GM19395 (cell line): ENCODE measurements at regions not wholly inside any gene's neighbourhood (a gene's known extent, or its start where the extent isn't known, plus 50 kb on each side); places are given as distances from the start of the nearest gene placed in this dataset.
"Not testable (repeated sequence)": the region's sequence is repeated elsewhere in the genome, so short reads cannot be mapped to it uniquely, and the experiment has no call there.

Source experiments
- ATAC-seq: cut with Tn5 transposase; IDR thresholded peaks from one replicate; pipeline ENCODE4 v1.9.1; 2021; ENCODE audit warnings: mild to moderate bottlenecking, moderate library complexity; ENCODE audit not compliant: unreplicated experiment

DNA sequence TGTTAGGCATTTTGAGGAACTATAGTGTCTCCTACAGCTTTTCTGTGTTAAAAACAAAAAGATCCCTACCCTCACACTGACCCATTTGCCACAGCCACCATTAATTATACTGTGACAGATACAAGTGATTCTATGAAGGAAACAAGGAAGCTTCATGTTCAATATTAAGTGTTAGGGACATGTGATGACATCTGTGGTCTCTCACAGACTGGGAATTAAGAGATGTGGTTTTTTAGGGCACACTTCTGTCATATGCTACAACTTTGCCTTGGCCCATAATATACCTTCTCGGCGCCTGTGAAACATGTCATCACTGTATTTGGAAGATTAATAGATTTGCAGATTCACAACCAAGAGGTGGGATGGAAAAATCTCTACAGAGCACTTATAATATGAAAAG lies 102.9 kb upstream of the TCF21 start:
- ATAC-seq = no peak

DNA sequence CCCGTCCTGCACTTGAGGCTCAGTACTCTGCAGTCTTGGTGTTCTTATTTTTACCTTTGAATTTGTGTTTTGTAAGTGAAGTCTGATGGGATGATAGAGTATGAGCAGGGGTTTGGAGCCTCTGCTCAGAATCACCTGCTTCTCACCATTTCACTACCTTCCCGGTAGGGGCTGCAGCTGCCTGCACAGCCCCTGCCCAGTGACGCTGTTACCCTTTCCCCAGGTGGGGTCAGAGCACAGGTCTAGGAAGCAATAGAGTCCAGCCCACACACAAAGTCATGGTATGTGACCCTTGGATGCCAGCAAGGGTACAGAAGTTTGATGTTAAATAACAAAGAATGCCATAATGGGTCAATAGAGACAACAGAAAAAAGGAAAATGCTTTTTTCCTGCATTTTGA lies 101.8 kb upstream of the TCF21 start:
- no peak for ATAC-seq

GRCh38 chr6:133787859-133788505 lies 100.9 kb upstream of the TCF21 start:
- no peak for ATAC-seq

DNA sequence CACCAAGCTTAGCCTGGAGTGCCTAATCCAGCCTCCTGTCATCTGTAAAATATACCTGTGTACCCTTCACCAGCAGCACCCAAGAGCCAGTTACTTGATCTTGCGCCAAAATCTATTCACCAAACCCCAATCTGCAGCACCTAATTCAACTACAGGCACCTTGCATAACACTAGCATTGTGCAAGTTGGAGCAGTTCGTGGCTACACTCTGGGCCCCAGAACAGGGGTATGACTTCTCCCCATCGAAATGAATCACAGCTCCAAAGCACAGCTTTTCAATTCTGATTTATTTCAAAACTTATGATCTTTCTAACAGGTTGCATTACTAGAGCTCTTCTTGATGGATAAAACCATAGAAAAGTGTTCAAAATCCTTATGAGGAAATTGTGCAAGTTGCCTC lies 100.4 kb upstream of the TCF21 start:
- ATAC-seq = no peak

- ATAC-seq = not testable (repeated sequence)
Observed at GRCh38 chr6:133789449-133789848, 99.5 kb upstream of the TCF21 start.

- not testable (repeated sequence) for ATAC-seq
Observed at GRCh38 chr6:133790756-133791155, 98.2 kb upstream of the TCF21 start.

- not testable (repeated sequence) for ATAC-seq
Observed at GRCh38 chr6:133795051-133795450, 93.9 kb upstream of the TCF21 start.

GRCh38 chr6:133796235-133796634 lies 92.7 kb upstream of the TCF21 start:
- no peak for ATAC-seq

DNA sequence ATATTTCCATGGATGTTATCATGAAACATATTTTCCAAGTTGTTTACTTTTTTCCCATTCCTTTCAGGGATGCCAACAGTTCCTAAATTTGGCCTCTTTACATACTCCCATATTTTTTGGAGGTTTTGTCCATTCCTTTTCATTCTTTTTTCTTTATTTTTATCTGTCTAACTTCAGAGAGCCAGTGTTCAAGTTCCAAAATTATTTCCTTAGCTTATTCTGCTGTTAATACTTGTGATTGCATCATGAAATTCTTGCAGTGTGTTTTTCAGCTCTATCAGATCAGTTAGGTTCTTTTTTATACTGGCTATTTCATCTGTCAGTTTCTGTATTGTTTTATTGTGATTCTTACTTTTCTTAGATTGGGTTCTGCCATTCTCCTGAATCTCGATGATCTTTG lies 89.9 kb upstream of the TCF21 start:
- ATAC-seq = no peak

- ATAC-seq = no peak
Observed at GRCh38 chr6:133802861-133803260, 86.1 kb upstream of the TCF21 start.

DNA sequence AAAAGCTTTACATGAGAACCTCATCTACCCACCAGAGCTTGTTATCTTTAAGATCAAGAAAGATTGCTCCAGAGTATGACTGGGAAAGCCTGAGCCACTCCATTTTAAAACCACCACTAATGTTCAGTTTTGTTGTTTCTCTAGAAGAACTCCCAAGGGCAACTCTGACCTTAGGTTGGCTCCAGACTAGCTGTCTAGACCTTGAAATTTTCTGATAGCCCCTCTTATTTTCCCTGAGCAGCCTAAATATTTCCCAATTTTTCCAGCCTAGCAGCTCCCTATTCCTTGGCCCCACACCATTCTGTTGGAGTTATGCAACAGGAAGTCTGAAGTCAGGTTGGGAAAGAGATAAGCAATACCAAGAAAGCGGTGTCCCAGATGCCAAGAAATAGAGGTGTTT lies 84.6 kb upstream of the TCF21 start:
- no peak for ATAC-seq

- no peak for ATAC-seq
Observed at GRCh38 chr6:133805876-133806275, 83.0 kb upstream of the TCF21 start.

GRCh38 chr6:133806382-133807140 lies 82.4 kb upstream of the TCF21 start:
- no peak for ATAC-seq

DNA sequence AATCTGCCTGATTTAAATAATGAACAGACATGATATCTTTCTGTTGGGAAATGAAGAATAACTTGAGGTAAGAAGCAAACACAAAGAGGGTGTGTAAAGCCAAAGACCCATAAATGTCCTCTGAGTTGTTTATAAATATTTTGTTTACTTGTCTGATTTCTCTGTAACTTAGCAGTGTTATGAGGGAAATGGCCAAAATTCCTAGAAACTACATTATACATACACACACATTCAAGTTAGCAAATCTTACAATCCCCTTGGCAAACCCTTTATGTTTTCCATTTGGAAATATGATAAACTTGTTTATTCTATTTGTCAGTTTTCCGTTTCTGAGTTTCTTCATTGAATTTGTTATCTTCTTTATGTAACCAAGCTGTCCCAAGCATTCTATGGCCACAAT lies 81.4 kb upstream of the TCF21 start:
- ATAC-seq = no peak

DNA sequence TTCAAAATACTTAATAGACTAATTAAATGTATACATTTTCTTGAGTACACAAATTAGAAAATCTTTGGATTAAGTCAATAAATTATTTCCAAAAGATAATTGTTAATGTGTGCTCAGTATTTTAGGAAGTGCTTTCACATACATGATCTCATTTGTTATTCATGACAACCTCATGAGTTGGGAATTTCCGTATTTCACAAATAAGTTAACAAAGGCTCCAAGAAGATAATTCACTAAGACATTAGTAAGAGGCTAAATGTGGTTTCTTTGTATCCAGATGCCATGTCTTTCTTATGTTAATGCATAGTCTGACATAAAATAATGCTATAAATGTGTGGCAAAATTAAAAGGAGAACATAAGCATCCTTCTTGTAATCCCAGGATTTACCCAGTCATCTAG lies 79.5 kb upstream of the TCF21 start:
- ATAC-seq = no peak

DNA sequence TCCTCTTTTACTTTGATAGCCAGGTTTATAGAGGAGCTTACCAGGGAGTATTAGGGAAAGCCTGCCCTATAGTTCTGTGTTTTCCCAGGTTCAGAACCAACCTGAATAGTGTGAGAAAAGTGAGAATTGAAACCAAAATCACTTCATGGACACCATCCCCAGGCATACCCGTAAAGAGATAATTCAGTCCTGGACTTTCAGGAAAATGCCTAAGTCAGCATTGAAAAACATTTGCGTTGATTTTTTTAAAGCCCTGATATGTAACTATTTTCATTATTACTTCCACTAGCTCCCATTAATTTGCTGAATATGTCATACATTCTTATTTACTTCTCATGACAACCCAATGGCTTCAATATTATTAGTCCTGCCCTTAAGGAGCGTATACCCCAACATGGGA lies 77.4 kb upstream of the TCF21 start:
- no peak for ATAC-seq

DNA sequence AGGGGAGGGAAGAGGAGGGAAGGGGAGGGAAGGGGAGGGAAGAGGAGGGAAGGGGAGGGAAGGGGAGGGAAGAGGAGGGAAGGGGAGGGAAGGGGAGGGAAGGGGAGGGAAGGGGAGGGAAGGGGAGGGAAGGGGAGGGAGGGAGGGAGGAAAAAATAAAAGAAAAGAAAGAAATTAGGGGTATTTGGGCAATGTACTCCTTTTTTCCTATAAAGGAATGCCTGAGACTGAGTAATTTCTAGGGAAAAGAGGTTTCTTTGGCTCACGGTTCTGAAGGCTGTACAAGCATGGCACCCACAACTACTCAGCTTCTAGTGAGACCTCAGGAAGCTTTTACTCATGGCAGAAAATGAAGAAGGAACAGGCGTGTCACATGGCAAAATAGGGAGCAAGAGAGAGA lies 76.5 kb upstream of the TCF21 start:
- ATAC-seq = not testable (repeated sequence)

DNA sequence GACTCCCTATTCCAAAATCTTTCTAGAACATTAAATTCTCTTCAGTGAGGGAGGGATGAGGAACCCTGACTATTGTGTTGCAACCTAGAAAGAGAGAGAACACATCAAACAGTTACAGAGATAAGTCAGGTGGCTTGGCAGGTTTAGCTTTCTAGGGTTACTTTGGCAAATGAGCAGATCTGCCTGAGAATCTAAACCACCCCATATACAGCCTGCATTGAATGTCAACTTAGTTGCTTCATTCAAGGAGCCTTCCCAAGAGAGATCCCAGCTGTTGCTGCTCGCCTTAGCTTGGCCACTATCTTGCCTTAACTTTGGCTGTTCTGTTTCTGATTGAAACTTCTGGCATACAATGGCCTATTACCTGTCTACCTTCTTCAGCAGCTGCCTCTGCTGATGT lies 74.7 kb upstream of the TCF21 start:
- no peak for ATAC-seq

DNA sequence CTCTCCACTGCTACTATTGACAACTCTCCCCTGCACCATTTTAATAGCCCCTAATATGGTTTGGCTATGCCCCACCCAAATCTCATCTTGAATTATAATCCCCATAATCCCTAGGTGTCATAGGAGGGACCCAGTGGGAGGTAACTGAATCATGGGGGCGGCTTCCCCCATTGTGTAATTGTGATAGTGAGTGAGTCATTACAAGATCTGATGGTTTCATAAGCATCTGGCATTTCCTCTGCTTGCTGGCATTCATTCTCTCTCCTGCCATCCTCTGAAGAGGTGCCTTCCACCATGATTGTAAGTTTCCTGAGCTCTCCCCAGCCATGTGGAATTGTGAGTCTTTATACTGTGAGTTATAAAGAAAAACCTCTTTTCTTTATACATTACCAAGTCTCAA lies 74.1 kb upstream of the TCF21 start:
- no peak for ATAC-seq

- no peak for ATAC-seq
Observed at GRCh38 chr6:133815313-133815712, 73.6 kb upstream of the TCF21 start.

DNA sequence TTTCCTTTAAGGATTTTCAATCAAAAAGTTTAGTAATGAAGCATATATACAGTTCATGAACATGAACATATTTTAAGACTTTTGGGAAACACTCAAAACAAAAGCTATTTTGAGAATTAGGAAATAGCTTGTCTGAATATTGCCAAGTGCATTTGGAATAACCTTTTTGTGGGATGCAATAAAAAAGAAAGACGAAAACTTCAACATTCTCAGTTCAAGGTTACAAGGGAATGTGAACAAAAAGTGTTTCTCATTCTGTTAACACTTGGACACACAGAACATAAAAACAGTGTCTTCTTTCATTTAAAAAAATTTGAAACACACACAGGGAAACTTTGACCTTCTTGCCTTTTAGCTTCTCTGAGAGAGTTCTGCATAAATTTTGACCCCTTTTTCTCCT lies 72.7 kb upstream of the TCF21 start:
- ATAC-seq = no peak

GRCh38 chr6:133817460-133818047 lies 71.4 kb upstream of the TCF21 start:
- peak; percentile 76 for ATAC-seq
